ENCODE measurements at regions not wholly inside any gene's neighbourhood (a gene's known extent, or its start where the extent isn't known, plus 50 kb on each side); places are given as distances from the start of the nearest gene placed in this dataset.

DNA sequence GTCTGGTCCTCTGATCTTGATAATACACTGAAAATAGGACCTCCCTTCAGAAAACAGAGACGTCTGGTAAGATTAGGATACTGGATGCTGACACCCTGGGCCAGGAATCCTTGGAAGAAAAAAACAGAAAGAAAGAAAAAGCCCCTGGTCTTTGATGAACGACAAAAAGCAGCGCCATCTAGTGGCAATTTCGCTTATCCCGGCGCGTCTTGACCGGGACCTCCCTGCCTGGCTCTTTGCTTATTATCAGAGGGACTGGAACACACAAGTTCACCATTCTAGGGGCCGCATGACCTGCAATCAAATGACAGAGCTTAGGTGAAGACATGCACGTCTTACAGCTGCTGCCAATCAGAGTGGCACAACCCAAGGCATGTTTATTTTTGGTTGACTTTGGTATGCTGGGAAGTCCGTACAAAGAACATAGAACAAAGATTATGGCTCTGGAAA lies 114.9 kb upstream of the NFIB start:
- no peaks in the 10 kb centered on the region for H3K36me3 ChIP-seq (ENCODE audit: control insufficient read depth, insufficient read depth, low read length)
- TF ChIP-seq, protein P1, sequence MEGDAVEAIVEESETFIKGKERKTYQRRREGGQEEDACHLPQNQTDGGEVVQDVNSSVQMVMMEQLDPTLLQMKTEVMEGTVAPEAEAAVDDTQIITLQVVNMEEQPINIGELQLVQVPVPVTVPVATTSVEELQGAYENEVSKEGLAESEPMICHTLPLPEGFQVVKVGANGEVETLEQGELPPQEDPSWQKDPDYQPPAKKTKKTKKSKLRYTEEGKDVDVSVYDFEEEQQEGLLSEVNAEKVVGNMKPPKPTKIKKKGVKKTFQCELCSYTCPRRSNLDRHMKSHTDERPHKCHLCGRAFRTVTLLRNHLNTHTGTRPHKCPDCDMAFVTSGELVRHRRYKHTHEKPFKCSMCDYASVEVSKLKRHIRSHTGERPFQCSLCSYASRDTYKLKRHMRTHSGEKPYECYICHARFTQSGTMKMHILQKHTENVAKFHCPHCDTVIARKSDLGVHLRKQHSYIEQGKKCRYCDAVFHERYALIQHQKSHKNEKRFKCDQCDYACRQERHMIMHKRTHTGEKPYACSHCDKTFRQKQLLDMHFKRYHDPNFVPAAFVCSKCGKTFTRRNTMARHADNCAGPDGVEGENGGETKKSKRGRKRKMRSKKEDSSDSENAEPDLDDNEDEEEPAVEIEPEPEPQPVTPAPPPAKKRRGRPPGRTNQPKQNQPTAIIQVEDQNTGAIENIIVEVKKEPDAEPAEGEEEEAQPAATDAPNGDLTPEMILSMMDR (conservative IDR thresholded peaks at IDR 0.05), result peak; percentile 87
- H3K27ac ChIP-seq (ENCODE audit: low read depth, low read length), result no peak overlapping the region
- H3K4me1 ChIP-seq (ENCODE audit: control insufficient read depth, insufficient read depth, low read length), result peaks cover 7% of the 10 kb centered on the region
- Mint-ChIP-seq H3K27me3 (ENCODE audit: insufficient read depth) (no peaks in the 10 kb centered on the region), H3K9me3 (peaks cover 18% of the 10 kb centered on the region), H3K27ac (no peak overlapping the region), H3K36me3 (ENCODE audit: low read depth) (peaks cover 2% of the 10 kb centered on the region), H3K4me3 (no peak overlapping the region), H3K4me1 (peaks cover 19% of the 10 kb centered on the region)
- no peaks in the 10 kb centered on the region for H3K9me3 ChIP-seq (ENCODE audit: control insufficient read depth, low read length)
- peak; percentile 94 for DNase-seq
- H3K4me3 ChIP-seq (ENCODE audit: low read length), result no peak overlapping the region
- no peaks in the 10 kb centered on the region for H3K27me3 ChIP-seq (ENCODE audit: control insufficient read depth, insufficient read depth, low read length, poor library complexity, severe bottlenecking)
- whole genome bisulfite sequencing, 2 experiments (ENCODE audit: insufficient coverage in 1 of 2, insufficient read length in 1 of 2), result 5 to 17% methylated on average over 10 to 11 of the region's 11 CpGs
- no peak overlapping the region for H3K9ac ChIP-seq (ENCODE audit: extremely low read depth, low read length, poor library complexity, severe bottlenecking)

DNA sequence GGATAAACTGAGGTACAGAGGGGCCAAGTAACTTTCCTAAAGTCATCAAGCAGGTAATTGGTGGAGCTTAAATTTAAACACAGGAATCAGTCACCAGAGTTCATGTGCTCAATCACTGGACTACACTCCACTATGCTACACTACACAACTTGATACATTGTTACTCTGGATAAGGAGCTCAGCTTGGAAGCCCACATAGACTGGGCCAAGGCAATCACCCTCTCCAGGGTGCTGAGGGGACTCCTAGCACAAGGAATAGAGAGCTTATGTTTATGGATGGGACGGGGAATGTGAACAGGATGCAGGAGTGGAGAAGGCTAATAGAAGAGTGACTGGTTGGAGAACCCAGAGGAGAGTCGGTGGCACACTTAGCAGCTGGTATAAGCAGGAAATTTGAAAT lies 113.5 kb upstream of the NFIB start:
- 96 to 100% methylated on average over 2 of the region's 2 CpGs for WGBS, 2 experiments (ENCODE audit: insufficient coverage in 1 of 2, insufficient read length in 1 of 2)
- Histone ChIP-seq H3K9ac (ENCODE audit: extremely low read depth, low read length, poor library complexity, severe bottlenecking) (no peak overlapping the region), H3K36me3 (ENCODE audit: control insufficient read depth, insufficient read depth, low read length) (no peaks in the 10 kb centered on the region), H3K9me3 (ENCODE audit: control insufficient read depth, low read length) (no peaks in the 10 kb centered on the region), H3K27me3 (ENCODE audit: control insufficient read depth, insufficient read depth, low read length, poor library complexity, severe bottlenecking) (no peaks in the 10 kb centered on the region), H3K4me1 (ENCODE audit: control insufficient read depth, insufficient read depth, low read length) (peaks cover 9% of the 10 kb centered on the region), H3K27ac (ENCODE audit: low read depth, low read length) (no peak overlapping the region), H3K4me3 (ENCODE audit: low read length) (no peak overlapping the region)
- Mint-ChIP-seq H3K27ac (no peak overlapping the region), H3K4me3 (no peak overlapping the region), H3K27me3 (ENCODE audit: insufficient read depth) (no peaks in the 10 kb centered on the region), H3K36me3 (ENCODE audit: low read depth) (peaks cover 2% of the 10 kb centered on the region), H3K9me3 (peaks cover 16% of the 10 kb centered on the region), H3K4me1 (peaks cover 26% of the 10 kb centered on the region)
- TF ChIP-seq, protein P1 (conservative IDR thresholded peaks at IDR 0.05), result no peak
- DNase-seq, result no peak

DNA sequence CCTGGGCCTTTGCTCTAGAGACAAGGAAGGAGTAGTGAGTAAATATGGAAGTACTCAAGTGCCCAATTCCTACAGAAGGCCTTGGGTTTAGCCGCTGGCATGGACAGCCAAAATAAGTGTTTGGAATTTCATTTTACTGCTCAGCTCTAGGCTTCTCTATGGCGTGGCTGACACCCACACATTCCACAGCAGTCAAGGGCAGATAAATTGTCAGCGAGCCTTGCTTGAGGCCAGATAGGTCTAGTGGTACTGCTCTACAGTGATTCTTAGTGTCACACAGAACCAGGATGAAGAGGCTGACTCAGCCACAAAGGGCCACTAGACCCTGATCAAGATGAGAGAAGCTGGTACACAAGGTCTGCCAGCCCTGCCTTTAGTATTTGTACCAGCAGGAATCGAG lies 111.0 kb upstream of the NFIB start:
- Mint-ChIP-seq H3K27ac (no peak overlapping the region), H3K27me3 (ENCODE audit: insufficient read depth) (no peaks in the 10 kb centered on the region), H3K9me3 (no peaks in the 10 kb centered on the region), H3K4me3 (no peak overlapping the region), H3K4me1 (peaks cover 45% of the 10 kb centered on the region), H3K36me3 (ENCODE audit: low read depth) (no peaks in the 10 kb centered on the region)
- Histone ChIP-seq H3K36me3 (ENCODE audit: control insufficient read depth, insufficient read depth, low read length) (no peaks in the 10 kb centered on the region), H3K4me1 (ENCODE audit: control insufficient read depth, insufficient read depth, low read length) (peaks cover 22% of the 10 kb centered on the region), H3K27me3 (ENCODE audit: control insufficient read depth, insufficient read depth, low read length, poor library complexity, severe bottlenecking) (no peaks in the 10 kb centered on the region), H3K9ac (ENCODE audit: extremely low read depth, low read length, poor library complexity, severe bottlenecking) (no peak overlapping the region), H3K9me3 (ENCODE audit: control insufficient read depth, low read length) (no peaks in the 10 kb centered on the region), H3K4me3 (ENCODE audit: low read length) (no peak overlapping the region), H3K27ac (ENCODE audit: low read depth, low read length) (no peak overlapping the region)
- WGBS, 2 experiments (ENCODE audit: insufficient coverage in 1 of 2, insufficient read length in 1 of 2), result 90 to 100% methylated on average over 1 to 4 of the region's 4 CpGs
- DNase-seq, result no peak
- TF ChIP-seq, protein P1 (conservative IDR thresholded peaks at IDR 0.05), result no peak

Measured in endodermal cell (in vitro differentiated cells).